Posterior cingulate gyrus (tissue), 11 donors: ENCODE measurements at regions not wholly inside any gene's neighbourhood (a gene's known extent, or its start where the extent isn't known, plus 50 kb on each side); places are given as distances from the start of the nearest gene placed in this dataset.

Experiments
- DNase-seq, 10 donors: peaks; one replicate each; pipeline versions ENCODE4 v3.0.0 to v3.0.0-alpha.2; 2020 to 2021; ENCODE audit warnings: mixed read lengths in 3 of 10
- intact Hi-C: fragments of 100-400 bp; cut with DNase I; formaldehyde crosslinking; loops from one replicate; pipeline ENCODE4 v1.15.1; 2023

- intact Hi-C loops: no loop called here
- DNase-seq: no peak
Observed at GRCh38 chrX:151476604-151477303, 79.7 kb downstream of the VMA21 start.

DNA sequence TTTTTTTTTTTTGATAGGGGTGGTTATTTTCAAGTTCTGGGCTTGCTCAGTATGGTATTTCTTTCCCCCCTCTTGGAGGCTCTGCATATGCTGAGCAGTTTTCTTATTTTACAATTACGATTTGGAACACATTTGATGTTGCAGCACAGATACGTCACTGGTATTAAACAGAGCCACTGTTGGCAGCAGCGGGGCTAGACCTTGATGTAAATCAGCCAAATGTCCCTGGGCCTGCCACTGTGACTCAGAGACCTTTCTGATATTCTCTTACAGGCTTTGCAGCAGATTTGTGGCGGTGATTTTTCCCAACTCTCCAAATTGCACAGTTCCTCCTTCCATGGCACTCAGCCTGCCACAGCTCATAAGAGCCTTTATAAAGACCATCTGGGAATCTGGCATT is 81.1 kb downstream of the VMA21 start:
- intact Hi-C loops: no loop called here

GRCh38 chrX:151488677-151489076 is 74.8 kb upstream of the PASD1 start:
- intact Hi-C loops: no loop called here
- no peak for DNase-seq

More for the DNA sequence above, 81.1 kb downstream of the VMA21 start:
- no peak for DNase-seq

- peak in 1 of 10 donors; percentile 7 for DNase-seq
- intact Hi-C loops: no loop called here
Observed at GRCh38 chrX:151505796-151506195, 57.7 kb upstream of the PASD1 start.

DNA sequence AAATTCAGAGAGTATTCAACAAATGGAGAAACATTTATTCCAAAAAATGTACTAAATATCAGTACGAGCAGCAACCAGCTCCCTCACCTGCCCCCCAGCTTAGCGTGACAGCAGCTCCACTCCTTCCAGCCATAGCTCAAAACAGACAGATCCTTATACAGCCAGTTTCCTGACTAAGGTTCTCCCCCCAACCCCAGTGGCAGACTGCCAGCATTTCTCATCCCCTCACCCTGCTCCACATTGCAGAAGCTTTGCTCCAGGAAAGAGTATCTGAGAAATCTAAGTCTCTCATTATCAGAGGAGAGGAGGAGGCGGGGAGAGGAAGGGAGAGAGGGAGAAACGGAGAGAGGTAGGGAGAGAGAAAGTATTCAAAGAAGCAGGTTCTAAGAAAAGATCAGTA is 53.3 kb upstream of the PASD1 start:
- no peak for DNase-seq
- intact Hi-C loops: no loop called here

GRCh38 chrX:151513472-151513871 is 50.0 kb upstream of the PASD1 start:
- intact Hi-C loops: no loop called here
- DNase-seq: no peak
